ENCODE measurements at regions not wholly inside any gene's neighbourhood (a gene's known extent, or its start where the extent isn't known, plus 50 kb on each side); places are given as distances from the start of the nearest gene placed in this dataset.

DNA sequence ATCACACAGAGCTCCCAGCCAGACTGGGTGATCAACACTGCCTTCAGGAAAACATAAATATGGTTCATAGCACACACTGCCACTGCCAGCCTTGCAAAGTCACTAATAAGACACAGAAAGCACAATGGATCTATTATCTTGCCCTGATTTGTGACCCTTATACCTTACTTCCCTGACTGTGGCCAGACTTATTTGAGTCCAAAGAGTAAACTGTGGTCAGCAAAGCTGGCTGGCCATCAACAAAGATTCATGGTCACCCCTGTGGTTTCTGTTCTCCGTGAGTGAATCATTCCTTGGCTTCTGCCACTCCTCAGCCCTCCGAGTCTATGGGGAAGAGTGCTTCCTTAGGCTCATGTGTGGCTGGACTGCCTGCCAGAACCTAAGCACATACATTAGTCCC, 437.7 kb downstream of the RAP2B start:
- DNase-seq (ENCODE audit: low spot score) (peak; percentile 85), FAIRE-seq (peak; percentile 92)

DNA sequence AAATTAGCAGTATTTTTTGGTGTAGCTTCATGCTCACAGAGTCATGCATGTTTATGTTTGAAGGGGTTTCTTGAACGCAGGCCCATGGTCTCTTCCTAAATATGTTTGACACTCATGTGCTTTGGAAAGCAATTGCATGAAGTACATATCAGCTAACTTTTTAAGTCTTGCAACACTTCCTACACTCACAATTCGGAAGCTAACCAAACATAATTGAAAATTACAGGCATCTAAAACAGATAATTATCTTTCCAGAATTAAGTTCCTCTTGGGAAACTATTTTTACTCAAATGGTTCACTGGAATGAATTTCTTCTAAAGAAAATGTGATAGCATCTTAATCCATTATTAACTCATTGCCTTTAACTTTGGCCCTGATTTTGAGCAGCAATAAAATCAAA, 438.9 kb downstream of the RAP2B start:
- FAIRE-seq = no peak

DNA sequence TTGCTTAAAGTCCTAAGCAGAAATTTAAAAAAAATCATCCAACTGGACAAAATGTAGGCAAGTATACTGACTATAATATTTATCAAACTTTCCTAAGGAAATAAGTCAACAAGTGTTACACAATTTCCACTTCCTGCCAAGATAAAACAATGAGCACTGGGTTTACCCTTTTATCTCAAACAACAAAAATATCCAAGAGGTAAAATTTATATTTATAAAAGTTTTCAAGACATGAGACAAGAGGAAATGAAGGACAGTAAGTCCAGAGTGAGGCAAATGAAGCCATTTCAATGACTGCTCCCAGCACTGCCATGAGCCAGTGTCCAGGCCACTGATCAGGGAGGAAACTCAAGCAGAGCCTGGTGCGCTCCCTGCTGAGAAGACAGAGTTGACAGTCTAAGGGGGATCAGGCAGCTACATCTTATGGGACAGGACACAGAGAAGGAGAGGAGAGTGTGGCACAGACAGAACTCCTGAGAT, 439.4 kb downstream of the RAP2B start:
- DNase-seq (ENCODE audit: low spot score) (no peak), FAIRE-seq (no peak)

More for the DNA sequence above, 438.9 kb downstream of the RAP2B start:
- no peak for DNase-seq (ENCODE audit: low spot score)

DNA sequence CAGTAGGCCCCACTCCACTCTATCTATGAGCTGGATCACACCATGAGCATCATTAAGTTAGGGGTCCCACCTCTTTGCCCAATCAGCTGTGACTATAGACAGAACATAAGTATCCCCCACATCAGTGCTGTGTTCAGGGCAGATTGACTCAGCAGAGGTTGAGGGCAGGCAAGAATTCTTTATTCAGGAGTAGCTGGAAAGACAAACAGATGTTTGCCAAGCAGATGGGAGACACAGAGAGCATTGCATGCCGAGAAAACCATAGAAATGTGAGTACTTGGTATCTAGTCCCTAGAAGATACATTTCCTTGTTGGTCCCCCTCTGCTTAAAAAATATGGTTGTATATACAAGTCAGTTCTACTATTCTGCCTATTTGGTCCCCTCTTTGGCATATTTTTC, 440.8 kb downstream of the RAP2B start:
- DNase-seq (ENCODE audit: low spot score) (no peak), FAIRE-seq (no peak)

DNA sequence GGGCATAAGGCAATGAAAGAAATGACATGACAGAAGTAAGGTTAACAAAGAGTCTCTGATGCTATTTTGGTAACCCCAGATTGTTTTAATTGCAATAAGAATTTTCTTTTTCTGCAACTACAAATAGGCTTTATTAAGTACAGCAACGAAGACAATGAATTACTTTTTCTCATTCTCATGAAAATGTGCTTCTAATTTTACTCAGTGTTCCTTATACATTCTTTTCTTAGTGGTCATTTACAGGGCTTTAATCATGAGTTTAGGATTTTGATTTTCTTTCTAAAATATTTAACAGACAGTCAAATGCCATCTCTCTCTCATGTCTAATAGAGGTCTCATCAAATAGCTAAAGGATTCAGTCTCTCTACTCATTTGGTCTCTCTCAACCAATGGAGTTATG, 452.1 kb downstream of the RAP2B start:
- no peak for FAIRE-seq
- DNase-seq (ENCODE audit: low spot score) = no peak

DNA sequence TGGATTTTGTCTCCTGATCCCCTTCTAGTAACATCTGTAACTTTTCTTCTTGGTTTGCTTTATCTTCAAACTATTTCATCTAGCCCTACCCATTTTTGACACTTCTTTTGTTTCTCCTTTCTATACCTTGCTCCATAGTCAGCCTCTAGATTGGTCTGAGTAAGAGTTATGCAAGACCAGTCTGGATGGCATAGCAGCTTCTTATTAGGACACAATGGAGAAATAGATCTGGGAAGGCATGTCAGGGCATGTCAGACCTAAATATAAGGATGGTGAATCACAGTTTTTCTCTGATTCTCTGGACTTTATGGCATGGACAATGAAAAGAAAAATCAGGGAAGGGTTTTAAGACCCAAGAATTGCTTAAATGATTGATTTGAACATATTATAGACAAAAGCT, 452.5 kb downstream of the RAP2B start:
- FAIRE-seq (no peak), DNase-seq (ENCODE audit: low spot score) (no peak)

DNA sequence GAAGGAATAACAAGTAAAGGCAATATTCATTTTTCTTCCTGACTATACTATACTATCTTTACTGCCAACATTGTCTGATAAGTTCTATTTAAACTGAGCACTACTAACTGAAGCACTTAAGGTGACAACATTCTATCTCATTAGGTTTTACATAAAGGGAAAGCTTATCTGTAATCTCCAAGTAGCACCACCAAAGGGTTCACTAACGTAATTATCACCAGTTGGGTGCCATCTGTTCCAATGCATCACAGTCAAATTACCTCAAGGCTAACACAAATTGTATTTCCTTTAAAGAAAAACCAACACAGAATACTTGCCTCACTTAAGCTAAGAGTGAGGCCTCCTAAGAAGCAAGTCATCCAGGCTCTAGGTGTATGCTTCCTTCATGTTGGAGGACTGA, 453.8 kb downstream of the RAP2B start:
- no peak for FAIRE-seq
- no peak for DNase-seq (ENCODE audit: low spot score)

DNA sequence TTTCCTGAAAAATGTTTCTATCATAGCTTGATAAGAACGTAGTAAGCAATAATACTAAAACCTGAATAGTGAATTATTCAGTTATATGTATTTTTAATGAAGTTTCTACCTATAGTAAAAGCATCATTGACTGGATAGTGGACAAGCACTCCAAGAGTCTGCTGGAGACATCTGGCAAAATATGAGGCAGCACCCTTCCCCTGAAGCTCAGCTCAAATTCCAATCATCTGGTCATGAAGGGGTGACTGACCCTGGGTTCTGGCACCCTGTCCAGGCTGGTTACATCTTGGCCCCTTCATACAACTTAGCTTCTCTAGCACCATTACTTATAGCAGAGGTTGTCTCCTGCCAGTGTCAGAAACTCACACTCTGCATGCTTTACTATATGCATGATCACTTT, 455.4 kb downstream of the RAP2B start:
- DNase-seq (ENCODE audit: low spot score) = no peak
- no peak for FAIRE-seq

DNA sequence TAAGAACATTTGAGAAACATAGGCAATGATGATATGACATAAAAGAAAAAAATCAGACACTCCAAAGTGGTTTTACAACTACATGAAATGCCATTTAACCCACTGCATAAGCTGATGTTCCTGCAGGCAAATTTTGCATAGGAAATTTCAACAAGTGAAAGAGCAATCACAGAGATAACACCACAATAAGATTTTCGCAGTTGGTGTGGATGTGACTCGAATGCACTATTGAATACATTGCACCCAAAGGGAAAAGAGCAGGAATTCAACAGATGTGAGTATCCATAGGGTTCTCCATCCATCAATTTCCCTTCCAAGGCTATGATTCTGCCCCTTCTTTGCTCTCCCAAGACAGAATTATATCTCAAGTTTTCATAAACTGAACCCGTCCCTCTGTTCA, 456.1 kb downstream of the RAP2B start:
- no peak for DNase-seq (ENCODE audit: low spot score)
- FAIRE-seq = no peak

DNA sequence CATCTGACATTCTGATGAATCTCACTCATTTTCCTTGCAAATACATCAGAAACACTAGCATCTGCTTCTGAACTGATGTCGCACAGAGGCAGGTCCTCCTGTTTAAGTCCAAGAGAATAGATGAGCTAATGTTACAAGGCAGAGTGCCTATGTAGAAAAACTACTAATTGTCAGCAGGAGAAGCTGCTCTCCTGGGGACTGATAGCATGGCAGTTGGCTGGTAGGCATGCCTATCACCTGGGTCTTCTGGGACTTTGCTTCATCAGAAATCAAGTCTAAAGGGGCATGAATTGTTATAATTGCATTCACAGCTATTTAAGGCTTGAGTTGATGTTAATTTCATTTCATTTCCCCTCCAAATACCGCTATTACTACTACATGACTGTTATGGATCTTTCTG, 457.2 kb downstream of the RAP2B start:
- no peak for FAIRE-seq

DNA sequence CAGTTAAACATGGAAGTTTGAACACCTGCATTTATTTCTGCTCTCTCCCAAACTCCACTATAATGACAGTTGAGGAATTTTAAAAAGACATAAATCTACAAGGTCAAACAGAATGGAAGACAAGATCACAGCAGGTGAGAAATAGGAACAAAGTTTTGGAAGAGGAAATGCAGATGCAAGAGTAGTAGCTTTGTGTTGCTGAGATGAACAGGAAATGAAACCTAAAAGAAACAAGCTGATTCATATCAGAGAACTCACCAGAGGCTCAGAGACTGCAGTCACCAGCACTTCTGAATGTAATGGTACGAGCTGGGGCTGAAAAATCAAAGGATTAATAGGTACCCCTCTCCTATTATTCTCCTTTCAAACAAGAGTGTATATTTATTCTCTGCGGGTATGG, 459.9 kb downstream of the RAP2B start:
- DNase-seq (ENCODE audit: low spot score) = no peak
- FAIRE-seq = no peak

More for the DNA sequence above, 457.2 kb downstream of the RAP2B start:
- no peak for DNase-seq (ENCODE audit: low spot score)

DNA sequence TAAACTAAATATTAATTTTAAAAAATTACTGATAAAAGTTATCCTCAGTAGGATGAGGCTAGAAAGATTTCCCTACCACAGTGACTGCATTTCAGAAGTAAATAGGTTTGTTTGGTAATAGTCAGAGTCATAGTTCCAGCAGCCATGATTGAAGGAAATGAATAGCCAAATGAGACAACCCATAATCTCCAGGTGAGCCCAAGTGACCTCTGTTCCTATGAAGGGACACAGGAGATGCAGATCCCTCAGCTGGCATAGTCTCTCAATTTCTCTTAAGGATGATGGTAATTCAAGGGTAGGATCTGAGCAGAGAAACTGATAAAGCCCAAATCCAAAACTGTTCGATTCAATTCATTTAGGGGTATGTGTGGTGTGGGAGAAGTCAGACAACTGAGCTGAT, 461.8 kb downstream of the RAP2B start:
- FAIRE-seq = no peak
- no peak for DNase-seq (ENCODE audit: low spot score)

DNA sequence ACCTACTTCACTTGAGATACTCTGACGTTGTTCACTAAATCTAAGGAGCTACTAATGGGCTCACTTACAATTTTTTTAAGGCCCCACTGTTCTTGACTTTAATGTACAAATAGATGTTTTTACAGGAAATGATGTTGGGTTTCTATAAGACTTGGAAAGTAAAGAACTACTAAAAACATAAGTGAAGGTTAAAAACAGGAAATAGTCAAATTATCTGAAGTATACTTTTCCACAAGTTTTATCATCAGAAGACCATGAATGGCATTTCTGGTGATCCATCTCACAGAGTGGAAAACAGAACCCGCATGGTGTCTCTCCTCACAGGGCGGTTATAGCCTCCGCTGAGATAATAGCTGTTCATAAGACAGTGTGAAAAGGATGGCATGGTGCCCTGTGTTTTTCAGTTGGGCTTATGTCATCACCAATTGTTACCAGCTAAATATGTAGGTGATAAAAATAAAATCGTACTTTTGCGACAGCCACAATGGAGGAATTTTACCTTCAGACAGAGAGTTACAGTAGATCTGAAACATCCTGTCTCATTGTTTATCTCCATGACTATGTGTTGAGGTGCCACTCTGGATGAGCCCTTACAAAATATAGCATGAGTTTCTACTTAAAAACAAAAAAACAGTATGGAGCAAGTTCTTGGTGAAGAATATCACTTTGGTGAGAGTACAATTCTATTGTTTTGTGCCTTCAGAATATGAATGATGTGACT, 462.4 kb downstream of the RAP2B start:
- no peak for DNase-seq (ENCODE audit: low spot score)
- no peak for FAIRE-seq

DNA sequence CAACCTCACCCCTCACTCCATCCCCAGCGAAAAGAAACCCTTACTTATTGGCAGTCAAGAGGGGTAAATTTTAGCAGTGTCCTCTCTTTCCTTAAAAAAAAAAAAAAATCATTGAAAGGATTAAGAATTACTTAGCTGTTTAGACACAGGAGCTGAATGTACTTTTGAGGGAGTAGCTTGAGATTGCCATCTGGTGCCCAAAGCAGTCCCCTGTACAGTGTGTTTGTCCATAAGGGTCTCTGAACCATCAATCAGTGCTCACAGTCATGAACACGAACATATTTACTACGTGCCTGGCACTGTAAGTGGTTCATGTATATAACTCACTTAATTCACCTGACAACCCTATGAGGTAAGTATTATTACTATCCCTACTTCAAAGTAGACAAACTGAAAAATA, 463.5 kb downstream of the RAP2B start:
- DNase-seq (ENCODE audit: low spot score) = no peak
- no peak for FAIRE-seq

DNA sequence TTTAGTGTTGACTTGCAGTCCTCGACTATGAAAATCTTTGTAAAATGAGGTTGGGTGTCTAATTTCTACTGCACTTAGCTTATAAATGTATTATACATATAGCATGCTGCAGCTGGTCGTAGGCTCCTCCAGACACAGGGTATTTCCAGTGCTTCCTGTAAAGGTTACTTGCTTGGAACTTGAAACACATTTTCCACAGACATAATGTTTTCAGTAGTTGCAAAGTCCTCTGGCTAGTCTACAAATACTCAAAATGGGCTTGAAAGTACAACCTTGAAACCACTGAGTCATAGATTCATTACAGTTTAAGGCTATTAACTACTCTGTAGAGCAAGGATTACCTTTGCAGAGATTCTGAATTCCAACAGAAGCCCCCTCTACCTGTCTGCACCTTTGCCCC, 464.1 kb downstream of the RAP2B start:
- DNase-seq (ENCODE audit: low spot score) = no peak
- no peak for FAIRE-seq

DNA sequence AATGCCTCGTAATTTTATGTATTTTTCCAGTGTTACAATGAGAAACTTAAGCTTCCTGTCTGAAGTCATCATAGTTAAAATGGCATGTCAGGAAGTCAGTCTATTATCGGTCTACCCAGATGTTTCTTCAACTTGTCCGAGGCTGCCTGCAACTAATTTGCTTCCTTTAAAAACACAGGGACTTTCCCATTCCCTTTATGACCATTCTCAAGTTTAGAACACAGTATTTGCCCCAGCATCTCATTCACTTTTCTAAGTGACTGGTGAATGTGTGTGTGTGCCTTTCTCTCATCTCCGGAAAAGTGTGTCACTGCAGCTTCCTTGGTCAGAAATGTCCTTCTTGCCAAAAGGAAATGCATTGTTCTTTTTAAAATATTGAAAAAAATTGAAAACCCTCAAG, 466.6 kb downstream of the RAP2B start:
- FAIRE-seq = no peak

DNA sequence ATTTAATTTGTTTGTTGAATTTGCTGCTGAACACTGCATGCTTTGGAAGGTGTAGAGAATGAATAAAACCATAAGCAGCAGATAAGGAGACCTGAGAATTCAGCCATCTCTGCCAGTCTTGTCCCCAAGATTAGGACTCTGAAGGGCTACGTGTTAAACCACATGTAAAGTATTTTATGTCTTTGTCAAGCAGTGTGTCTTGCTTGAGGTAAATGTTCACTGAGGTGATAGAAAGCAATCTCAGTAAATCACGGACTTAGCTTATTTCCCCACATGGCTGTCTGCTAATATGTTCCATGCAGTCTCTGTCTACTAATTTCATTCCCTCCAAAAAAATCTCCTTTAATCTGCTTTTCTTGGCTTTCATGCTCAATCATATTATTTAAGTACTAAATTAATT, 467.1 kb downstream of the RAP2B start:
- FAIRE-seq (no peak), DNase-seq (ENCODE audit: low spot score) (no peak)

More for the DNA sequence above, 466.6 kb downstream of the RAP2B start:
- DNase-seq (ENCODE audit: low spot score) = no peak

DNA sequence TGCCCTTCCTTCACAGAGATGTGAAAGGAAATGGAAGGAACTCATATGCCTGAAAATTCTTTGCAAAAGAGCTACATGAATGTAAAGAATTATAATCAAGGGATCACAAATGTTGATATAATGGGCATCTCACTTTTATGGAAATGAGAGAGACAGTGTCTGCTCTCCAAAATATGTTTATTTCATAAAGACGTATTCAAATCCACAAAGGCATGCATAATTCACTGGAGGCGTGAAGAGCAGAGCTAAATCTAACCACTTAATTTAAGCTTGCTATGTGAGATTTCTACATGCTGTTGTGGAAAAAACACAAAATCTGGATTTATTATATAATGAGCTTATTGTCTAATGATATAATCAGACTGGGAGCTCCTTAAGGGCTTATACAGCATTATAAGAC, 469.1 kb downstream of the RAP2B start:
- no peak for FAIRE-seq

DNA sequence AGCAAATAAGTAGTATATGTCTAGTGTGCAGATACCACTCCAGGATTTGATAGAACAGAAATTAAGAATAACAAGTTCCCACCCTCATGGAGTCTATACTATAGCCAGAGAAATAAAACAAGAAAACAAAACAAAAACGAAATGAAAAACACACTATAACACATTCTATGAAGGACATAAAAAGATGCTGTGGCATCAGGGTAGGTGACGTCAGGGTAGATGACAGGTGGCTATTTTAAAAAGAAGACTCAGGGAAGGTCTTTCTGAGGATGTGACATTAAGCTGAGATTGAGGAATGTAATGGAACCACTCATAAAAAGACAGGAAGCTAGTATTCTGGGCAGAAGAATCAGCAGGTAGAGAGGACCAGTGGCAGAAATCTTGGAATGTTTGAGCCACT, 469.6 kb downstream of the RAP2B start:
- no peak for FAIRE-seq

More for the DNA sequence above, 469.1 kb downstream of the RAP2B start:
- DNase-seq (ENCODE audit: low spot score) = no peak

DNA sequence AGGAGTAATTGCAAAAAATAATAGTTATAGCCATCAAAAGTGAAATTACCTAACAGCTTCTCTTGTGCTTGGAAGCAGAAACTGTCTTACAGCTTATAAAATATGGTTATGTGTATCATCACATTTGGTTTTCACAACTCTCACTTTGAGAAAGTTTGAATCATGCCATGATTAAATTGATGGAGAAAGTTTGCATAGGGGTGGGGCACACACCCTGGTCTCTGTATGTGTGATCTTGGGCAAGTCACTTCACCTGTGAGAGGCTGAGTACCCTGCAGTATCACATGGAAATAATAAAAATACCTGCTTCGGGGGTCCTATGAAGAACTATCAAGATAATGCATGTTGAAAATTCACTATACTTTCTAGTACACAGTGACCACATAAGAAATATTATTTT, 471.4 kb downstream of the RAP2B start:
- FAIRE-seq = no peak
- DNase-seq (ENCODE audit: low spot score) = no peak

More for the DNA sequence above, 469.6 kb downstream of the RAP2B start:
- no peak for DNase-seq (ENCODE audit: low spot score)

DNA sequence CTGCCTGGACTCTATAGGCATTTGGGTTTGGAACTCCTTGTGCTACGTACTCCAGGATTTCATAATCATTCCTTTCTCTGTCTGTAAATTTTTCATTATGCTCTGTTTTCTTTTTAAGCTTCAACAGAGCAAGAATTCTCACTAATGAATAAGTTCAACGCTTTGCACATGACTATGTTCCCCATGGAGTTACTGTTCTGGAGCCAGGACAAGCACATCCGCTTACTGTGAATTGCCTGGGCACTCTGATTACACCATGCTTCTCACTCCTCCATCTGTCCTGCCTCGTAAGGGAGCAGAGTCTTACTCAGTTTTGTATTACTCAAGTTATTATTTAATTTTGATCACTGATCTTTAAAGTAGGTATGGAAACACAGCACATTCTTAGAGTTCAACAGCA, 472.7 kb downstream of the RAP2B start:
- DNase-seq (ENCODE audit: low spot score) (no peak), FAIRE-seq (no peak)

DNA sequence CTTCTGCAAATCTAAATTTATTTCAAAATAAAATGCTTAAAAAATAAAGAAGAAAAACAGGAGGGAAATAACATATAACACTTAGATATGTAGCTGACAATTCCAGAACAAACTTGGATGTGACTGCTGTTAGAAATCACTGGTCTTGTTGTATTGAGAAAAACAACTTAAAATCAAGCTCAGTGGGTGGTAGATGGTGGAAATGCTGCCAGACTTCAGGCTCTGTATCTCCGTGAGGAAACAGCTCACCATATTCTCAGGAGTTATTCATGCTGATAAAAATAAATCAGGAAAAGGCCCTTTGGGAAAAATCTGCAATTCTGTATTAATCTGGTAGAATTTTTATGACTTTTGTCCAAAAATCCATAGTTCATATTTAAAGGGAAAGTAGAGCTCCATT, 477.6 kb downstream of the RAP2B start:
- no peak for FAIRE-seq
- DNase-seq (ENCODE audit: low spot score) = no peak

All from RCC 7860 (cell line).